OCI-LY7 (cell line): ENCODE measurements at regions not wholly inside any gene's neighbourhood (a gene's known extent, or its start where the extent isn't known, plus 50 kb on each side); places are given as distances from the start of the nearest gene placed in this dataset.

Experiments used
- BruUV-seq: library from RNA; stranded (reverse); fragments of 400-500 nt; replicated peaks from 2 replicates; lab custom pipeline; 2021; lab: Mats Ljungman, UMichigan
- CTCF ChIA-PET: fragments of 300-600 bp; sonication (Branson Sonifier 250); formaldehyde crosslinking; loops from one replicate; lab custom pipeline; 2022; ENCODE audit warnings: antibody characterized with exemption; ENCODE audit not compliant: unreplicated experiment; lab: Charles Lee
- POLR2A ChIA-PET: fragments of 300-600 bp; sonication (Branson Sonifier 250); formaldehyde crosslinking; loops from one replicate; lab custom pipeline; 2022; ENCODE audit warnings: antibody characterized with exemption; lab: Charles Lee
- DNase-seq: peaks from one replicate; pipeline ENCODE4 v3.0.0-alpha.2; 2015; ENCODE audit warnings: low spot score
- H2AFZ ChIP-seq: fragments of 200-600 bp; sonication (generic), shearing (Covaris generic); 2 replicates; pipeline ENCODE4 v1.6.1; 2014; ENCODE audit warnings: mild to moderate bottlenecking, antibody characterized with exemption, low read length, moderate library complexity
- H3K27ac ChIP-seq: fragments of 200-600 bp; sonication (generic); 2 replicates; pipeline ENCODE4 v1.5.1; 2014; ENCODE audit warnings: mixed run types, low read depth, mild to moderate bottlenecking, moderate library complexity, low read length, inconsistent platforms; ENCODE audit not compliant: poor library complexity, severe bottlenecking
- H3K36me3 ChIP-seq: fragments of 200-600 bp; sonication (generic); 2 replicates; pipeline ENCODE4 v1.6.1; 2014; ENCODE audit warnings: mild to moderate bottlenecking, antibody characterized with exemption, low read length, moderate library complexity, mixed read lengths; ENCODE audit not compliant: insufficient read depth
- H3K4me1 ChIP-seq: fragments of 200-600 bp; sonication (generic); 2 replicates; pipeline ENCODE4 v1.5.1; 2014; ENCODE audit warnings: mild to moderate bottlenecking, low read length; ENCODE audit not compliant: insufficient read depth, poor library complexity, severe bottlenecking
- H3K4me2 ChIP-seq: fragments of 200-600 bp; sonication (generic); 2 replicates; pipeline ENCODE4 v1.6.1; 2014; ENCODE audit warnings: mild to moderate bottlenecking, low read length
- H3K4me3 ChIP-seq: fragments of 200-600 bp; sonication (generic); 2 replicates; pipeline ENCODE4 v1.5.1; 2014; ENCODE audit warnings: mild to moderate bottlenecking, low read depth, low read length; ENCODE audit not compliant: poor library complexity, severe bottlenecking
- H3K79me2 ChIP-seq: fragments of 200-600 bp; sonication (generic); 2 replicates; pipeline ENCODE4 v1.6.1; 2016; ENCODE audit warnings: low read depth, mild to moderate bottlenecking, low read length, moderate library complexity, mixed read lengths; ENCODE audit not compliant: insufficient read depth
- H3K9me2 ChIP-seq: fragments of 200-600 bp; sonication (generic); 2 replicates; pipeline ENCODE4 v1.6.1; 2016; ENCODE audit warnings: mild to moderate bottlenecking, low read length, mixed read lengths; ENCODE audit not compliant: insufficient read depth
- H3K9me3 ChIP-seq: fragments of 200-600 bp; sonication (generic); 2 replicates; pipeline ENCODE4 v1.6.1; 2014; ENCODE audit warnings: mild to moderate bottlenecking, mixed run types, low read length, mixed read lengths
- H4K20me1 ChIP-seq: fragments of 200-600 bp; sonication (generic); 2 replicates; pipeline ENCODE4 v1.6.1; 2014; ENCODE audit warnings: mild to moderate bottlenecking, antibody characterized with exemption, low read length, moderate library complexity, mixed read lengths; ENCODE audit not compliant: insufficient read depth
- CTCF ChIP-seq: fragments of 200-600 bp; sonication (generic); conservative IDR thresholded peaks from 2 replicates; pipeline ENCODE4 v1.5.1; 2014; ENCODE audit warnings: mild to moderate bottlenecking, antibody characterized with exemption, low read length, moderate library complexity, mixed read lengths
- EZH2phosphoT487 ChIP-seq: fragments of 200-600 bp; sonication (generic); IDR thresholded peaks from 2 replicates; pipeline ENCODE4 v1.6.1; 2018; ENCODE audit warnings: low read depth, borderline replicate concordance, mild to moderate bottlenecking, mixed run types, antibody characterized with exemption, low read length, moderate library complexity, mixed read lengths
- intact Hi-C: fragments of 100-400 bp; cut with micrococcal nuclease; formaldehyde crosslinking; loops from one replicate; pipeline ENCODE4 v1.10.0; 2022; ENCODE audit not compliant: unreplicated experiment

- CTCF ChIA-PET = no interaction called here
- H3K4me3 ChIP-seq = no peak overlapping the region
- H4K20me1 ChIP-seq = no peaks in the 10 kb centered on the region
- no peaks in the 10 kb centered on the region for H3K36me3 ChIP-seq
- no peaks in the 10 kb centered on the region for H3K79me2 ChIP-seq
- no peaks in the 10 kb centered on the region for H3K4me1 ChIP-seq
- TF ChIP-seq CTCF (no peak), EZH2phosphoT487 (no peak)
- DNase-seq = no peak
- intact Hi-C loops = no loop called here
- H3K4me2 ChIP-seq = no peak overlapping the region
- no peak overlapping the region for H2AFZ ChIP-seq
- no TSS peak for BruUV-seq
- POLR2A ChIA-PET = no interaction called here
- no peaks in the 10 kb centered on the region for H3K9me2 ChIP-seq
- H3K27ac ChIP-seq = no peak overlapping the region
- no peaks in the 10 kb centered on the region for H3K9me3 ChIP-seq
Measured at GRCh38 chr4:82057990-82058544, 315.7 kb downstream of the HNRNPD start.

- Histone ChIP-seq H3K4me3 (no peak overlapping the region), H3K4me2 (no peak overlapping the region), H3K27ac (no peak overlapping the region), H3K9me3 (no peaks in the 10 kb centered on the region), H3K9me2 (no peaks in the 10 kb centered on the region), H3K36me3 (no peaks in the 10 kb centered on the region), H3K79me2 (no peaks in the 10 kb centered on the region), H3K4me1 (no peaks in the 10 kb centered on the region), H2AFZ (no peak overlapping the region), H4K20me1 (no peaks in the 10 kb centered on the region)
- intact Hi-C loops = no loop called here
- POLR2A ChIA-PET = interaction anchor here (0.6 kb wide), 1 partner anchor 109 kb away, joined by 4 read pairs; no protein-coding TSS in a partner anchor
- CTCF ChIA-PET = no interaction called here
- no peak for DNase-seq
- no peak for TF ChIP-seq EZH2phosphoT487
- no peak for TF ChIP-seq CTCF
- BruUV-seq = no TSS peak
Measured at GRCh38 chr4:82055156-82055555, 318.6 kb downstream of the HNRNPD start.

GRCh38 chr4:82053396-82053795 is 320.4 kb downstream of the HNRNPD start:
- no peak overlapping the region for H3K4me3 ChIP-seq
- POLR2A ChIA-PET = no interaction called here
- intact Hi-C loops = no loop called here
- no peak for TF ChIP-seq EZH2phosphoT487
- no peak for TF ChIP-seq CTCF
- H2AFZ ChIP-seq = no peak overlapping the region
- H3K4me1 ChIP-seq = no peaks in the 10 kb centered on the region
- H3K27ac ChIP-seq = no peak overlapping the region
- H4K20me1 ChIP-seq = no peaks in the 10 kb centered on the region
- BruUV-seq = no TSS peak
- DNase-seq = no peak
- CTCF ChIA-PET = interaction anchor here (0.6 kb wide), 1 partner anchor 644 kb away, joined by 4 read pairs; no protein-coding TSS in a partner anchor
- H3K9me3 ChIP-seq = no peaks in the 10 kb centered on the region
- H3K79me2 ChIP-seq = no peaks in the 10 kb centered on the region
- H3K36me3 ChIP-seq = no peaks in the 10 kb centered on the region
- no peak overlapping the region for H3K4me2 ChIP-seq
- no peaks in the 10 kb centered on the region for H3K9me2 ChIP-seq
